Glomerular endothelial cell (primary cell): ENCODE measurements at regions not wholly inside any gene's neighbourhood (a gene's known extent, or its start where the extent isn't known, plus 50 kb on each side); places are given as distances from the start of the nearest gene placed in this dataset.

Experiments
- DNase-seq: peaks from one replicate; pipeline ENCODE4 v3.0.0-alpha.2; 2011; ENCODE audit warnings: low read depth, low spot score; ENCODE audit errors: extremely low read depth

- DNase-seq, result no peak
These were observed 112.8 kb upstream of the PSMD7 start for GRCh38 chr16:74183601-74184360.

GRCh38 chr16:74169687-74170376, 126.8 kb upstream of the PSMD7 start:
- no peak for DNase-seq

- DNase-seq, result no peak
These were observed 127.5 kb upstream of the PSMD7 start for GRCh38 chr16:74169066-74169465.

DNA sequence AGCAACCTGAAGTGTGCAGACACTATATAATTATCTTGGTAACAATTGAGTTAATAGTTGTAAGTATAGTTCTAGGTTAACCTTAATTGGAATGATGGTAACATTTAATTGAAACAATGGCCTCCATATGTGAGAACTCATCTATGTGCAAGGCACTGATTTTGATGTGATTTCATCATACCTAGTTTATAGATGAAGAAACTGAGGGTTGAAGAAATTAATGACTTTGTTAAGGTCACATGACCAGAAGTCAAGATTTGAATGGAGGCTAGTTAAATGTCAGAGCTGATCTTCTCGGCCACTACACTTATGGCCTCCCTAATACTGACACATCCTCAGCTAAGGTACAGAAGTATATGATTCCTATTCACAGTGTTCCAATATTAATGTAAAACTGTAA, 128.2 kb upstream of the PSMD7 start:
- DNase-seq, result no peak

DNA sequence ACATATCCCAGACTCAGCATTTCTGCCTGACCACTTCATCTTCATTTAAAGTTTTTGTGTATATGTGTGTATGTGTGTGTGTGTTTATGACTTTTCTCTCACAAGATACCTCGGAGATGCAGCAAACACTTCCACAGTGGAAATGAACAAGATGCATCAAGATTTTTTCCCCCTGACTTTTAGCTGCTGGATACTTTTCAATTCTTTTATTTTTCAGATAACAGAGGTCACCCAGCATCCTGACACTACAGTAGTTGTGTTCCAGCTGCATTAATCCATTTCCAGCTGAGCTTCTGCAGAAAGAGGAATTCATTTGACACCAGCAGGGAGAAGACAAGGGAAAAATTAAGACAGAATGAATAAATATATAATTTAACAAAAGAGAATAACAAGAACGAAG, 130.2 kb upstream of the PSMD7 start:
- DNase-seq, result no peak

- no peak for DNase-seq
These were observed 131.0 kb upstream of the PSMD7 start for GRCh38 chr16:74165566-74166080.

DNA sequence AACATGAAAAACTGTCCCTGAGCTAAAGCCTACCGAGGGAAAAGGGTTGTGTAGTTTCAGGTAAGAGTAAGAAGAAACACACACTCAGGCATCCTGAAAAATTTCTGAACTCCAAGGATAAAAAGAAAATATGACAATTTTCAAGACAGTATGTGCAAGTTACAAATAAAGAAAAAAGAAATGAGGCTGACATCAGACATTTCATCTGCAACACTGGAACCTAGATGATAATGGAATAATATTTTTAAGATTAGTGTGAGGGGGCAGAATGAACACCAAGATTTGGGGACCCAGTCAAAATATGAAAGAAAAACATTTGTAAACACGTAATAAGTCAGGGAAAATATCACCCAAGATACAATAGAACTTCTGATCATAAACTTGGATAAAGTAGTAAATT, 135.9 kb upstream of the PSMD7 start:
- no peak for DNase-seq

DNA sequence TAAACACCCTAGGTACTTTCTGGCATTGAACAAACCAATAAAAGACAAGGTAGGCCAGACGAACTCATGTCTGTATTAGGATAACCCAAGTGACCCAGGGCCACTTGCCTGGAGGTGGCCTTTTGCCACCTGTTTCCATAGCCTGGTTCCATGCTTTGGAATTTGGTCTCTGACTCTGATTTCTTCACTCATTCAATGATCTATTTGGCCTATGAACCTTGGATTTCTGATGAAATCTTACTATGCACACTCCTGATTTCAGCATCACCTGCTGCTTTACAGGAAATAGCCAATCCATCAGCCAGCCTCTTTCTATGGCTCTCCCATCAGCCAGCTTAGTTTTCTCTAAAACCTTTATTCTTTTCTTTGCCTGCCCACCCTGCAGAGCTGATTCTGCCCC, 142.8 kb upstream of the PSMD7 start:
- DNase-seq, result no peak

GRCh38 chr16:74146643-74147042, 150.0 kb upstream of the PSMD7 start:
- no peak for DNase-seq

- DNase-seq, result no peak
These were observed 153.4 kb upstream of the PSMD7 start for GRCh38 chr16:74143171-74143570.

DNA sequence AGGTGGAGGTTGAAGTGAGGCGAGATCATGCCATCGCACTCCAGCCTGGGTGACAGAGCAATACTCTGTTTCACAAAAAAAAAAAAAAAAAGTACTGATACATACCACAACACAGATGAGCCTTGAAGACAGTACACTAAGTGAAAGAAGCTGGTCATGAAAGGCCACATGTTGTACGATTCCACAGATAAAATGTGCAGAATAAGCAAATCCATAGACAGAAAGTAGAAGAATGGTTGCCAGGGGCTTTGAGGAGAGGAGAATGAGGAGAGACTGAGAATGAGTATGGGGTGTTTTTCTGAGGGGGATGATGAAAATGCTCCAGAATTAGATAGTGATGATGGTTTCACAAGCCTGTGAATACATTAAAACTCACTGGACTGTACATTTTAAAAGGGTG, 155.6 kb upstream of the PSMD7 start:
- DNase-seq, result no peak

GRCh38 chr16:74140557-74140956, 156.1 kb upstream of the PSMD7 start:
- DNase-seq, result no peak

- DNase-seq, result no peak
These were observed 172.8 kb upstream of the PSMD7 start for GRCh38 chr16:74123826-74124225.

- no peak for DNase-seq
These were observed 173.4 kb upstream of the PSMD7 start for GRCh38 chr16:74123195-74123594.

GRCh38 chr16:74117798-74118197, 178.8 kb upstream of the PSMD7 start:
- DNase-seq, result no peak

GRCh38 chr16:74113545-74113944, 183.1 kb upstream of the PSMD7 start:
- no peak for DNase-seq

- DNase-seq, result no peak
These were observed 185.1 kb upstream of the PSMD7 start for GRCh38 chr16:74111456-74111982.

- DNase-seq, result no peak
These were observed 188.6 kb upstream of the PSMD7 start for GRCh38 chr16:74107795-74108610.

GRCh38 chr16:74104022-74104421, 192.6 kb upstream of the PSMD7 start:
- no peak for DNase-seq

GRCh38 chr16:74101379-74102137, 195.1 kb upstream of the PSMD7 start:
- no peak for DNase-seq
